Kidney epithelial cell (primary cell): ENCODE measurements at regions not wholly inside any gene's neighbourhood (a gene's known extent, or its start where the extent isn't known, plus 50 kb on each side); places are given as distances from the start of the nearest gene placed in this dataset.

ENCODE experiments used
- DNase-seq: peaks from one replicate; pipeline ENCODE4 v3.0.0-alpha.2; 2010; ENCODE audit warnings: low read depth
- H3K27me3 ChIP-seq: 2 replicates; pipeline ENCODE4 v1.6.0; 2011; ENCODE audit warnings: low read length; ENCODE audit not compliant: control insufficient read depth, insufficient read depth
- H3K36me3 ChIP-seq: 2 replicates; pipeline ENCODE4 v1.5.1; 2011; ENCODE audit warnings: low read length; ENCODE audit not compliant: control insufficient read depth, insufficient read depth
- H3K4me3 ChIP-seq: 2 replicates; pipeline ENCODE4 v1.5.1; 2011; ENCODE audit warnings: low read depth, mild to moderate bottlenecking, control low read depth, low read length
- TF ChIP-seq, protein P1 (sequence below): IDR thresholded peaks from 2 replicates; pipeline ENCODE4 v1.5.1; 2011; ENCODE audit warnings: mild to moderate bottlenecking, moderate library complexity, low read length, control low read depth, inconsistent platforms; ENCODE audit not compliant: insufficient read depth, poor library complexity, severe bottlenecking

DNA sequence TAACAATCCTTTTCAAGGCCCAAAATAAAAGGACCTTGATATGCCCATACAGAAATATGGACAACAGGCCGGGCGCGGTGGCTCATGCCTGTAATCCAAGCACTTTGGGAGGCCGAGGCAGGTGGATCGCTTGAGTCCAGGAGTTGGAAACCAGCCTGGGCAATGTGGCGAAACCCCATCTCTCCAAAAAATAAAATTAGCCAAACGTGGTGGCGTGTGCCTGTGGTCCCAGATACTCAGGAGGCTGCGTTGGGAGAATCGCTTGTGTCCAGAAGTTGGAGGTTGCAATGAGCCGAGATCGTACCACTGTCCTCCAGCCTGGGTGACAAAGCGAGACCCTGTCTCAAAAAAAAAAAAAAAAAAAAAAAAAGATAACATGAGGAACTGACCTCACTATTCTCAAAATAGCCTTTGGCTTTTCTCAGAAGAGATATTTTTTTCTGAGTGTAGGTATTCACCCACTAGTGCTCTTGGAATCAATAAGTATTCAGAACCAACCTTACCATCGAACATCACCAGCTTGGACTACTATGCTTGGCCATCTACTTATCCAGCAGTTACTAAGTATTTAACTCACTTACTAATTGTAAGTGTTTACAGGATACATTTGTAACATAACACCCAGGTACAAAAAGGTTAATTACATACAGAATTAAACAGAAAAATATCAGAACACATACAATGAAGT is 99.2 kb downstream of the OR2B2 start:
- DNase-seq: no peak
- Histone ChIP-seq H3K4me3 (no peak overlapping the region), H3K27me3 (no peaks in the 10 kb centered on the region), H3K36me3 (no peaks in the 10 kb centered on the region)
- TF ChIP-seq, protein P1, sequence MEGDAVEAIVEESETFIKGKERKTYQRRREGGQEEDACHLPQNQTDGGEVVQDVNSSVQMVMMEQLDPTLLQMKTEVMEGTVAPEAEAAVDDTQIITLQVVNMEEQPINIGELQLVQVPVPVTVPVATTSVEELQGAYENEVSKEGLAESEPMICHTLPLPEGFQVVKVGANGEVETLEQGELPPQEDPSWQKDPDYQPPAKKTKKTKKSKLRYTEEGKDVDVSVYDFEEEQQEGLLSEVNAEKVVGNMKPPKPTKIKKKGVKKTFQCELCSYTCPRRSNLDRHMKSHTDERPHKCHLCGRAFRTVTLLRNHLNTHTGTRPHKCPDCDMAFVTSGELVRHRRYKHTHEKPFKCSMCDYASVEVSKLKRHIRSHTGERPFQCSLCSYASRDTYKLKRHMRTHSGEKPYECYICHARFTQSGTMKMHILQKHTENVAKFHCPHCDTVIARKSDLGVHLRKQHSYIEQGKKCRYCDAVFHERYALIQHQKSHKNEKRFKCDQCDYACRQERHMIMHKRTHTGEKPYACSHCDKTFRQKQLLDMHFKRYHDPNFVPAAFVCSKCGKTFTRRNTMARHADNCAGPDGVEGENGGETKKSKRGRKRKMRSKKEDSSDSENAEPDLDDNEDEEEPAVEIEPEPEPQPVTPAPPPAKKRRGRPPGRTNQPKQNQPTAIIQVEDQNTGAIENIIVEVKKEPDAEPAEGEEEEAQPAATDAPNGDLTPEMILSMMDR: no peak

DNA sequence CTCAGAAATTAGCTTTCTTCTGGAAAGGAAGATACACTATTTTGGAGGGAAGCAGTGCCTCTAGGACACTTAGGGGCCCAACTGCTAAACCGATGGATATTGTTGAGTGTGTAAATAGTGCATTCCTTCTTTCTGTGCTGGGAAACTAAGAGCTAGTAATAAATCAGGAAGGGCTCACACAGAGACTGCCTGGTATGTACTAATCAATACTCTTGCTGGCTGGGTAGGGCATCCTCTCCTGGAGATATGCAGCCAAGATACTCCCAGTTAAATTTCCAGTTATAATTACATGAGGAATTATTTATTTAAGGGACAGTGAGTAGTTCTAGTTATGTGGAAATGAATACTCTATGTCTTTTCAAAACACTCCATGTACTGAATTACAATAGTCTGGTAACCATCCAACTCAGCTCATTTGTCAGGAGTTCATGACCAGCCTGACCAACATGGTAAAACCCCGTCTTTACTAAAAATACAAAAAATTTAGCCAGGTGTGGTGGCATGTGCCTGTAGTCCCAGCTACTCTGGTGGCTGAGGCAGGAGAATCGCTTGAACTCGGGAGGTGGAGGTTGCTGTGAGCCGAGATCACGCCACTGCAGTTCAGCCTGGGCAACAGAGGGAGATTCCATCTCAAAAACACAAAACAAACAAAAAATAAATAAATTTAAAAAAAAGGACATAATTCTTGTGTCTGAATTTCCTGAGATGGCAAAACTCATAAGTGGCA is 100.0 kb downstream of the OR2B2 start:
- no peak for DNase-seq
- H3K36me3 ChIP-seq: no peaks in the 10 kb centered on the region
- H3K27me3 ChIP-seq: no peaks in the 10 kb centered on the region
- TF ChIP-seq, protein P1: no peak
- H3K4me3 ChIP-seq: no peak overlapping the region

DNA sequence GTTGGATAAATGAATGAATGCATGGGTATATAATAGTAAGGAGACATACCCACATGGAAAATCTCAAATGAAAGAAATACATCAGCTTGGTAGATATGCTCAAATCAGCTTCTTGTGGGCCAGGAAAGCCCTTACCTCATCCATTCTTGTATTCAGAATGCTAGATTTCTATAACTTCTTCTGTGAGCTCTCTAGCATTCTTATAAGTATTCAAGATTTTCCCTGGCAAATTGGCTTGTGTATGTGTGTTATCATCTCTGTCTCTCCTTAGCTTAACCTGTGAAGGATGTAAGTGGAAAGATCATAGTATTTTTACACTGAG is 100.8 kb downstream of the OR2B2 start:
- TF ChIP-seq, protein P1: no peak
- H3K4me3 ChIP-seq: no peak overlapping the region
- H3K36me3 ChIP-seq: no peaks in the 10 kb centered on the region
- no peak for DNase-seq
- H3K27me3 ChIP-seq: no peaks in the 10 kb centered on the region

DNA sequence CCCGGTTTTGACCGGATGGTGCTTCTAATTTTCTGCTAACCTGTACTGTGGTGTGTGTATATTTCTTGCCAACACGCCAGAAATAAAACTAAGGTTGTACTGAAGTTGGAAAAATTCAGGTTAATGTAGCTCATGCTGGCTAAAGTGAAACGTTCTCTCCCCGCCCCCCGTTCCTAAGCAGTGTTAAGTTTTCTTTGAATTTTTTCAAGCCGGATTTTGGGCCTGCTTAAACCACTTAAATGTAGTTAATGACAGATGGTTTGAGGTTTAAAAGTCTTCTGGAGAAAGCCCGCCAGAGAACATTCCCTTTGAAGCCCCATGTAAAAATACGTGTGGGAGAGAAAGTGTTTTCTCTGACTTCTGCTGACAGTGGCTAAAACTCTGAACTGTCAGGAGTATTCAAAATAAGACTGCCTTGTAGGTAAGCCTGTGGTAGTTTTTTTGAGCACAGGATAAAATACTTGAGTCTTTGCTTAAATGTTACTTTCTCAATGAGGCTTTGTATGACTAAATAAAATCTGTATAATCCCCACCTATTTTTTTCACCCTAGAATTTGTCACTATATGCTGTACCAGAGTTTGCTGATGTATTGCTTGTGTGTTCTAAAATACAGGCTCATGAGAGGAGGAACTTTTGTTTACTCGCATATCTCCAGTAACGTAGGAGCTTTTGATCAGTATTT is 101.3 kb downstream of the OR2B2 start:
- TF ChIP-seq, protein P1: no peak
- Histone ChIP-seq H3K27me3 (no peaks in the 10 kb centered on the region), H3K4me3 (peak overlapping the region; percentile 66), H3K36me3 (no peaks in the 10 kb centered on the region)
- DNase-seq: no peak

DNA sequence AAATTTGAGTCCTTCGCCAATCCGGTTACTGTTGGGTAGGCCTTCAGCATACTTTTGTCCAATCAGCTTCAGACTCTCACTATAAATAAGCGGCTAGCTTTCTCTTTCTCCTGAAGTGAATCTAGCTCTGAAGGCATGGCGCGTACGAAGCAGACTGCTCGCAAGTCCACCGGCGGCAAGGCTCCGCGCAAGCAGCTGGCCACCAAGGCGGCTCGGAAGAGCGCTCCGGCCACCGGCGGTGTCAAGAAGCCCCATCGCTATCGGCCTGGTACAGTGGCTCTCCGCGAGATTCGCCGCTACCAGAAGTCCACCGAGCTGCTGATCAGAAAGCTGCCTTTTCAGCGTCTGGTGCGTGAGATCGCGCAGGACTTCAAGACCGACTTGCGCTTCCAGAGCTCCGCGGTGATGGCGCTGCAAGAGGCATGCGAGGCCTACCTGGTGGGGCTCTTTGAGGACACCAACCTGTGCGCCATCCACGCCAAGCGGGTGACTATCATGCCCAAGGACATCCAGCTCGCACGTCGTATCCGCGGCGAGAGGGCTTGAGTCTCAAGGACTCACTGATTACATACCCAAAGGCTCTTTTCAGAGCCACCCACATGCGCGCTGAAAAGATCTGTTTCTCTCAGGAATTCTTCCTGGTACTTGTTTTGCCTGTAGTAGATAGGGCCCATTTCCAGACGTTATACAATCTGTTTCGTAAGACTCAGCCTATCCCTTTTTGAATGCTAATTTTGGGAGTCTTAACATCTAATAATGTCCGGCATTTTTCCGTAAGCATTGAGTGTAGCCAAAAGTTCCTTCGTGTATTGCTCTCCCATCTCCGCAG is 102.0 kb downstream of the OR2B2 start:
- DNase-seq: peak; percentile 93
- no peaks in the 10 kb centered on the region for H3K36me3 ChIP-seq

More for the DNA sequence above, 102.0 kb downstream of the OR2B2 start:
- H3K27me3 ChIP-seq: no peaks in the 10 kb centered on the region
- TF ChIP-seq, protein P1: no peak
- H3K4me3 ChIP-seq: peak overlapping the region; percentile 66
